ENCODE measurements at regions not wholly inside any gene's neighbourhood (a gene's known extent, or its start where the extent isn't known, plus 50 kb on each side); places are given as distances from the start of the nearest gene placed in this dataset.
A peak's percentile ranks its signal among the peaks of the same experiment; 100 is the strongest.

GRCh38 chr13:77838271-77838670, 80.4 kb downstream of the EDNRB start:
- TF ChIP-seq CTCF (IDR thresholded peaks at IDR 0.05; ENCODE audit: insufficient read depth, low read depth, low read length, missing control alignments), result no peak

GRCh38 chr13:77836423-77836822, 82.2 kb downstream of the EDNRB start:
- TF ChIP-seq CTCF (IDR thresholded peaks at IDR 0.05; ENCODE audit: insufficient read depth, low read depth, low read length, missing control alignments), result no peak
- no peak overlapping the region for H3K4me3 ChIP-seq (ENCODE audit: low read length)
- no peak for DNase-seq (ENCODE audit: low read depth)

More at GRCh38 chr13:77838271-77838670, 80.4 kb downstream of the EDNRB start:
- DNase-seq (ENCODE audit: low read depth), result no peak
- no peak overlapping the region for H3K4me3 ChIP-seq (ENCODE audit: low read length)

- peak; percentile 5 for DNase-seq (ENCODE audit: low read depth)
- no peak overlapping the region for H3K4me3 ChIP-seq (ENCODE audit: low read length)
- TF ChIP-seq CTCF (IDR thresholded peaks at IDR 0.05; ENCODE audit: insufficient read depth, low read depth, low read length, missing control alignments), result no peak
These were observed 85.2 kb downstream of the EDNRB start for GRCh38 chr13:77833331-77833863.

GRCh38 chr13:77832339-77833100, 86.1 kb downstream of the EDNRB start:
- TF ChIP-seq CTCF (IDR thresholded peaks at IDR 0.05; ENCODE audit: insufficient read depth, low read depth, low read length, missing control alignments), result no peak
- H3K4me3 ChIP-seq (ENCODE audit: low read length), result no peak overlapping the region
- no peak for DNase-seq (ENCODE audit: low read depth)

GRCh38 chr13:77831866-77832265, 86.8 kb downstream of the EDNRB start:
- TF ChIP-seq CTCF (IDR thresholded peaks at IDR 0.05; ENCODE audit: insufficient read depth, low read depth, low read length, missing control alignments), result no peak
- DNase-seq (ENCODE audit: low read depth), result no peak
- H3K4me3 ChIP-seq (ENCODE audit: low read length), result no peak overlapping the region

DNA sequence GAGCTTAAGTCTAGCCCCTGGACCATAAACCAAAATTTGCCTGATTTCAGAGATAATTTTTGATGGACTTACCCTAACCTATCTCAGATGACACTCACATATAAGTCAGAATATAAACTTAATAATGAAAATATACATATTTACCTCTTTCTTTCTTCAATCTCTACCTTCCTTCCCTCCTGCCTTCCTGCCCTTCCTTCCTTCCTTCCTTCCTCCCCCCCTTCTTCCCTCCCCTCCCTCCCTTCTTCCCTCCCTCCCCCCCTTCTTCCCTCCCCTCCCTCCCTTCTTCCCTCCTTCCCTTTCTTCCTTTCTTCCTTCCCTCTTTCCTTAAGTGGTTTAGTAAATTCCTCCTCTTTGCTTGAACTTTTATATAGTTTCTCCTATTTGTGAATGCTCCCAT, 88.7 kb downstream of the EDNRB start:
- TF ChIP-seq CTCF (IDR thresholded peaks at IDR 0.05; ENCODE audit: insufficient read depth, low read depth, low read length, missing control alignments), result no peak
- no peak overlapping the region for H3K4me3 ChIP-seq (ENCODE audit: low read length)
- DNase-seq (ENCODE audit: low read depth), result no peak

DNA sequence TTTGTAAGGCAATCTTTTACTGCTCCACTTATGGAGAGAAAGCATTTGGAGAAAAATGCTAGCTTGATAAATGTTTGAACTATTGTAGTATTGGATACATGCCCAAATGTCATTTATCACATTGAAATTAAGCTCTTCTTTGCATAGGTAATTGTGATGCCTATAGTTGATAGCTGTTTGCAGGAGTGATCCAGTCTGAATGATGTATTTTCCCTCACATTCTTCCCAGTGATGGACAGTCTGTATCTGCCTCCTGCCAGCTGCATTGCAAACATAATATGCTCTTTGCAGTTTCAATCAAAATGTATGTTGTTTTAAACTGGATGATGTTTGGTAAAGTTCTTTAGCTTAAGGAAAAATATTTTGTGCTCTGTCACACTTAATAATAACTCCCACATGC, 89.8 kb downstream of the EDNRB start:
- H3K4me3 ChIP-seq (ENCODE audit: low read length), result no peak overlapping the region
- no peak for TF ChIP-seq CTCF (IDR thresholded peaks at IDR 0.05; ENCODE audit: insufficient read depth, low read depth, low read length, missing control alignments)
- DNase-seq (ENCODE audit: low read depth), result no peak

Data from epithelial cell of esophagus (primary cell).